CD4-positive, alpha-beta memory T cell (primary cell): ENCODE measurements at regions not wholly inside any gene's neighbourhood (a gene's known extent, or its start where the extent isn't known, plus 50 kb on each side); places are given as distances from the start of the nearest gene placed in this dataset.

Source experiments
- CTCF ChIA-PET: fragments of 350-600 bp; sonication (Branson Sonifier 250); formaldehyde crosslinking; loops from one replicate; lab custom pipeline; 2021; ENCODE audit warnings: inconsistent platforms; ENCODE audit not compliant: partially characterized antibody; lab: Charles Lee
- POLR2A ChIA-PET: fragments of 350-600 bp; sonication (Branson Sonifier 250); formaldehyde crosslinking; loops from one replicate; lab custom pipeline; 2021; ENCODE audit not compliant: partially characterized antibody; lab: Charles Lee
- DNase-seq, 5 donors: peaks; one replicate each; pipeline versions ENCODE4 v3.0.0 to v3.0.0-alpha.2; 2020 to 2022; ENCODE audit warnings: mixed read lengths in 1 of 5
- H3K27ac ChIP-seq: one replicate; pipeline ENCODE4 v1.7.0; 2013; ENCODE audit warnings: low read depth, low read length
- H3K27me3 ChIP-seq: 2 replicates; pipeline ENCODE4 v1.7.0; 2013; ENCODE audit warnings: mild to moderate bottlenecking, low read length, moderate library complexity; ENCODE audit not compliant: insufficient read depth
- H3K36me3 ChIP-seq: 2 replicates; pipeline ENCODE4 v1.7.0; 2013; ENCODE audit warnings: mild to moderate bottlenecking, low read length, moderate library complexity; ENCODE audit not compliant: insufficient read depth
- H3K4me1 ChIP-seq: 2 replicates; pipeline ENCODE4 v1.7.0; 2013; ENCODE audit warnings: mild to moderate bottlenecking, low read length, moderate library complexity; ENCODE audit not compliant: insufficient read depth
- H3K4me3 ChIP-seq, 2 donors: one replicate each; pipeline ENCODE4 v1.7.0; 2013; ENCODE audit warnings: low read length in 2 of 2, mild to moderate bottlenecking in 1 of 2
- H3K9me3 ChIP-seq, 2 donors: one replicate each; pipeline ENCODE4 v1.7.0; 2013; ENCODE audit warnings: low read length in 2 of 2, control low read depth in 1 of 2; ENCODE audit not compliant: control insufficient read depth in 1 of 2
- H3K27ac Mint-ChIP-seq, 7 donors: one replicate each; pipeline ENCODE4 v1.8.0; 2020 to 2021; ENCODE audit warnings: mixed read lengths in 7 of 7, mild to moderate bottlenecking in 6 of 7, inconsistent platforms in 3 of 7, moderate library complexity in 3 of 7
- H3K27me3 Mint-ChIP-seq, 2 donors: one replicate each; pipeline ENCODE4 v1.8.0; 2020 to 2021; ENCODE audit warnings: mixed read lengths in 2 of 2
- H3K36me3 Mint-ChIP-seq, 2 donors: one replicate each; pipeline ENCODE4 v1.8.0; 2020 to 2021; ENCODE audit warnings: mixed read lengths in 2 of 2, inconsistent platforms in 1 of 2, mild to moderate bottlenecking in 1 of 2
- H3K4me1 Mint-ChIP-seq, 4 donors: one replicate each; pipeline ENCODE4 v1.8.0; 2020 to 2021; ENCODE audit warnings: mixed read lengths in 4 of 4, mild to moderate bottlenecking in 1 of 4
- H3K4me3 Mint-ChIP-seq, 8 donors: one replicate each; pipeline ENCODE4 v1.8.0; 2020 to 2021; ENCODE audit warnings: mixed read lengths in 8 of 8, mild to moderate bottlenecking in 7 of 8, moderate library complexity in 6 of 8, inconsistent platforms in 3 of 8
- H3K9me3 Mint-ChIP-seq, 8 donors: one replicate each; pipeline ENCODE4 v1.8.0; 2020 to 2021; ENCODE audit warnings: mixed read lengths in 8 of 8, mild to moderate bottlenecking in 5 of 8, inconsistent platforms in 3 of 8, moderate library complexity in 1 of 8
- intact Hi-C: fragments of 100-400 bp; cut with micrococcal nuclease; formaldehyde crosslinking; loops from one replicate; pipeline ENCODE4 v1.15.1; 2023

- Histone ChIP-seq H3K9me3 (no peaks in the 10 kb centered on the region), H3K4me1 (no peaks in the 10 kb centered on the region), H3K27ac (no peak overlapping the region), H3K27me3 (no peaks in the 10 kb centered on the region), H3K4me3 (no peak overlapping the region), H3K36me3 (no peaks in the 10 kb centered on the region)
- Mint-ChIP-seq H3K36me3 (no peaks in the 10 kb centered on the region), H3K4me1 (no peaks in the 10 kb centered on the region), H3K9me3 (peaks cover 0 to 24% (median 10%) of the 10 kb centered on the region in 8 donors), H3K27ac (no peak overlapping the region), H3K4me3 (no peak overlapping the region), H3K27me3 (no peaks in the 10 kb centered on the region)
- ChIA-PET POLR2A (no interaction called here), CTCF (no interaction called here)
- intact Hi-C loops: no loop called here
- no peak for DNase-seq
Observed at GRCh38 chr1:215474940-215475339, 92.2 kb upstream of the KCTD3 start.

GRCh38 chr1:215475796-215476481 lies 91.2 kb upstream of the KCTD3 start:
- H3K27me3 Mint-ChIP-seq: no peaks in the 10 kb centered on the region
- POLR2A ChIA-PET: no interaction called here
- no peaks in the 10 kb centered on the region for H3K4me1 Mint-ChIP-seq
- H3K9me3 Mint-ChIP-seq: peaks cover 0 to 24% (median 10%) of the 10 kb centered on the region in 8 donors
- CTCF ChIA-PET: no interaction called here
- Histone ChIP-seq H3K4me1 (no peaks in the 10 kb centered on the region), H3K36me3 (no peaks in the 10 kb centered on the region), H3K27ac (no peak overlapping the region), H3K27me3 (no peaks in the 10 kb centered on the region), H3K9me3 (no peaks in the 10 kb centered on the region), H3K4me3 (no peak overlapping the region)
- intact Hi-C loops: no loop called here
- H3K27ac Mint-ChIP-seq: no peak overlapping the region
- H3K36me3 Mint-ChIP-seq: no peaks in the 10 kb centered on the region
- no peak overlapping the region for H3K4me3 Mint-ChIP-seq
- no peak for DNase-seq

- no peaks in the 10 kb centered on the region for H3K27me3 Mint-ChIP-seq
- CTCF ChIA-PET: no interaction called here
Observed at GRCh38 chr1:215476541-215476940, 90.6 kb upstream of the KCTD3 start.

DNA sequence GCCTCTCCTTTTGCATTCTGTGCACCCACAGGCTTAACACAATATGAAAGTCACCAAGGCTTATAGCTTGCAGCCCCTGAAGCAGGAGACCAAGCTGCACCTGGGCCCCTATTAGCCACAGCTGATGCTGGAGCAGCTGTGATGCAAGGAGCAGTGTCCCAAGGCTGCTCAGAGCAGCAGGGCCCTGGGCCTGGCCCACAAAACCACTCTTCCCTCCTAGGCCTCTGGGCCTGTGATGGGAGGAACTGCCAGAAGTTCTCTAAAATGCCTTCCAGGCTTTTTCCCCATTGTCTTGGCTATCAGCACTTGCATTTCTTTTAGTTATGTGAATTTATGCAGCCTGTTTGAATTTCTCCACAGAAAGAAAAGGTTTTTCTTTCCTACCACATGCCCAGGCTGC lies 89.5 kb upstream of the KCTD3 start:
- no peaks in the 10 kb centered on the region for H3K36me3 Mint-ChIP-seq
- CTCF ChIA-PET: no interaction called here
- H3K27me3 Mint-ChIP-seq: no peaks in the 10 kb centered on the region

More at GRCh38 chr1:215476541-215476940, 90.6 kb upstream of the KCTD3 start:
- Histone ChIP-seq H3K27ac (no peak overlapping the region), H3K4me3 (no peak overlapping the region), H3K4me1 (no peaks in the 10 kb centered on the region), H3K9me3 (no peaks in the 10 kb centered on the region), H3K27me3 (no peaks in the 10 kb centered on the region), H3K36me3 (no peaks in the 10 kb centered on the region)
- H3K27ac Mint-ChIP-seq: no peak overlapping the region
- H3K9me3 Mint-ChIP-seq: peaks cover 0 to 24% (median 10%) of the 10 kb centered on the region in 8 donors
- H3K36me3 Mint-ChIP-seq: no peaks in the 10 kb centered on the region
- no peaks in the 10 kb centered on the region for H3K4me1 Mint-ChIP-seq
- POLR2A ChIA-PET: no interaction called here
- no peak overlapping the region for H3K4me3 Mint-ChIP-seq
- no peak for DNase-seq
- intact Hi-C loops: no loop called here

GRCh38 chr1:215479567-215479966 lies 87.5 kb upstream of the KCTD3 start:
- Mint-ChIP-seq H3K4me3 (no peak overlapping the region), H3K27me3 (peaks cover 0 to 2% of the 10 kb centered on the region in 2 donors), H3K9me3 (peaks cover 0 to 24% (median 10%) of the 10 kb centered on the region in 8 donors), H3K36me3 (no peaks in the 10 kb centered on the region), H3K27ac (no peak overlapping the region), H3K4me1 (no peaks in the 10 kb centered on the region)
- ChIA-PET CTCF (no interaction called here), POLR2A (no interaction called here)
- no peak for DNase-seq
- Histone ChIP-seq H3K4me1 (no peaks in the 10 kb centered on the region), H3K27ac (no peak overlapping the region), H3K9me3 (no peaks in the 10 kb centered on the region), H3K36me3 (no peaks in the 10 kb centered on the region), H3K4me3 (no peak overlapping the region), H3K27me3 (no peaks in the 10 kb centered on the region)
- intact Hi-C loops: no loop called here

More for the DNA sequence above, 89.5 kb upstream of the KCTD3 start:
- Histone ChIP-seq H3K9me3 (no peaks in the 10 kb centered on the region), H3K27ac (no peak overlapping the region), H3K4me3 (no peak overlapping the region), H3K27me3 (no peaks in the 10 kb centered on the region), H3K4me1 (no peaks in the 10 kb centered on the region), H3K36me3 (no peaks in the 10 kb centered on the region)
- no peaks in the 10 kb centered on the region for H3K4me1 Mint-ChIP-seq
- no peak overlapping the region for H3K4me3 Mint-ChIP-seq
- H3K27ac Mint-ChIP-seq: no peak overlapping the region
- POLR2A ChIA-PET: no interaction called here
- intact Hi-C loops: no loop called here
- H3K9me3 Mint-ChIP-seq: peaks cover 0 to 24% (median 10%) of the 10 kb centered on the region in 8 donors
- no peak for DNase-seq

DNA sequence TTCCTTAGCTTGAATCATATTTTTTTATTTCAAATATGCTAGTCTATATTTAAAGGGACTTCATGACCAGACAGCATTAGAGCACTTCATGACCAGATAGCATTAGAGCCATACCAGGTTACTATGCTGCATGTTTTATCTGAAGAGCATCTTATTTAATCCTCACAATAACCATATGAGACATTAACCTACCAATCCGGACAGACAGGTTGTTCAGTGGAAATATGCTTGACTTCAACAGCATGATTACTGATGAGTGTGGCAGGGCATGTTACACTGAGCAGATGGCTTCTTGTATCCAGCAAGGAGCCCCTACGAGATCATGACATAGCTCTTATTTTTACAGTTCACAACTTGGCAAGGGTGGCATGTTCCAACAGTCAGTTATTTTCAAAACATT lies 85.0 kb upstream of the KCTD3 start:
- ChIA-PET CTCF (no interaction called here), POLR2A (no interaction called here)
- intact Hi-C loops: no loop called here
- Histone ChIP-seq H3K27ac (no peak overlapping the region), H3K4me1 (no peaks in the 10 kb centered on the region), H3K4me3 (no peak overlapping the region), H3K9me3 (no peaks in the 10 kb centered on the region), H3K27me3 (no peaks in the 10 kb centered on the region), H3K36me3 (no peaks in the 10 kb centered on the region)
- H3K36me3 Mint-ChIP-seq: no peaks in the 10 kb centered on the region
- H3K4me1 Mint-ChIP-seq: no peaks in the 10 kb centered on the region
- no peak overlapping the region for H3K27ac Mint-ChIP-seq
- peaks cover 0 to 2% of the 10 kb centered on the region in 2 donors for H3K27me3 Mint-ChIP-seq
- H3K4me3 Mint-ChIP-seq: no peak overlapping the region
- DNase-seq: no peak
- H3K9me3 Mint-ChIP-seq: peaks cover 0 to 14% (median 5%) of the 10 kb centered on the region in 8 donors

GRCh38 chr1:215484171-215484939 lies 82.7 kb upstream of the KCTD3 start:
- POLR2A ChIA-PET: no interaction called here
- Mint-ChIP-seq H3K4me3 (no peak overlapping the region), H3K27me3 (peaks cover 0 to 2% of the 10 kb centered on the region in 2 donors), H3K36me3 (no peaks in the 10 kb centered on the region), H3K9me3 (no peaks in the 10 kb centered on the region), H3K27ac (no peak overlapping the region), H3K4me1 (no peaks in the 10 kb centered on the region)
- CTCF ChIA-PET: no interaction called here
- H3K4me1 ChIP-seq: no peaks in the 10 kb centered on the region
- intact Hi-C loops: no loop called here
- no peak for DNase-seq
- H3K4me3 ChIP-seq: no peak overlapping the region
- no peaks in the 10 kb centered on the region for H3K36me3 ChIP-seq
- H3K27me3 ChIP-seq: no peaks in the 10 kb centered on the region
- no peaks in the 10 kb centered on the region for H3K9me3 ChIP-seq
- no peak overlapping the region for H3K27ac ChIP-seq
